Neural cell (in vitro differentiated cells): ENCODE measurements at regions not wholly inside any gene's neighbourhood (a gene's known extent, or its start where the extent isn't known, plus 50 kb on each side); places are given as distances from the start of the nearest gene placed in this dataset.

Experiments
- H2AFZ ChIP-seq: fragments of 200-600, 300-800 bp; sonication (generic), shearing (Covaris generic); 2 replicates; pipeline ENCODE4 v1.6.0; 2014; ENCODE audit warnings: low read depth, mild to moderate bottlenecking, antibody characterized with exemption, low read length, moderate library complexity
- H3F3A ChIP-seq: fragments of 200-600 bp; shearing (Covaris generic); 2 replicates; pipeline ENCODE4 v1.6.1; 2016; ENCODE audit warnings: mild to moderate bottlenecking, moderate library complexity, mixed read lengths, antibody characterized with exemption, low read length; ENCODE audit not compliant: insufficient read depth, poor library complexity, severe bottlenecking
- H3K27ac ChIP-seq: fragments of 200-600, 300-800 bp; sonication (generic), shearing (Covaris generic); 2 replicates; pipeline ENCODE4 v1.5.1; 2014; ENCODE audit warnings: mild to moderate bottlenecking, low read length, moderate library complexity
- H3K27me3 ChIP-seq: fragments of 300-800, 200-600 bp; sonication (generic), shearing (Covaris generic); 2 replicates; pipeline ENCODE4 v1.6.0; 2014; ENCODE audit warnings: mild to moderate bottlenecking, low read depth, low read length, moderate library complexity; ENCODE audit not compliant: insufficient read depth
- H3K36me3 ChIP-seq: fragments of 300-800, 200-600 bp; sonication (generic), shearing (Covaris generic); 2 replicates; pipeline ENCODE4 v1.5.1; 2014; ENCODE audit warnings: mild to moderate bottlenecking, antibody characterized with exemption, low read length, moderate library complexity; ENCODE audit not compliant: insufficient read depth
- H3K4me2 ChIP-seq: fragments of 300-800, 200-600 bp; sonication (generic), shearing (Covaris generic); 2 replicates; pipeline ENCODE4 v1.6.0; 2014; ENCODE audit warnings: mild to moderate bottlenecking, low read length
- H3K4me3 ChIP-seq: fragments of 300-800, 200-600 bp; sonication (generic), shearing (Covaris generic); 2 replicates; pipeline ENCODE4 v1.5.1; 2014; ENCODE audit warnings: mild to moderate bottlenecking, low read length, moderate library complexity
- H3K79me2 ChIP-seq: fragments of 200-600 bp; shearing (Covaris generic); replicated peaks from 2 replicates; pipeline ENCODE4 v1.6.0; 2014; ENCODE audit warnings: mild to moderate bottlenecking, low read length, moderate library complexity; ENCODE audit not compliant: insufficient read depth
- H3K9ac ChIP-seq: fragments of 300-800, 200-600 bp; sonication (generic), shearing (Covaris generic); 2 replicates; pipeline ENCODE4 v1.6.1; 2016; ENCODE audit warnings: mild to moderate bottlenecking, low read length, mixed read lengths
- H3K9me2 ChIP-seq: fragments of 200-600 bp; shearing (Covaris generic); 2 replicates; pipeline ENCODE4 v1.6.1; 2016; ENCODE audit warnings: mild to moderate bottlenecking, low read length, mixed read lengths; ENCODE audit not compliant: insufficient read depth
- H3K9me3 ChIP-seq: fragments of 200-600, 300-800 bp; sonication (generic), shearing (Covaris generic); 2 replicates; pipeline ENCODE4 v1.6.1; 2016; ENCODE audit warnings: mild to moderate bottlenecking, mixed run types, low read length, moderate library complexity, mixed read lengths
- H4K20me1 ChIP-seq: fragments of 200-600 bp; shearing (Covaris generic); 2 replicates; pipeline ENCODE4 v1.6.1; 2016; ENCODE audit warnings: mild to moderate bottlenecking, mixed run types; ENCODE audit not compliant: insufficient read depth
- CTCF ChIP-seq: fragments of 450-650 bp; IDR thresholded peaks from 2 replicates; pipeline ENCODE4 v1.5.1; 2014; ENCODE audit warnings: antibody characterized with exemption, mild to moderate bottlenecking, moderate library complexity; ENCODE audit not compliant: poor library complexity, severe bottlenecking
- EP300 ChIP-seq: fragments of 450-650 bp; conservative IDR thresholded peaks from 2 replicates; pipeline ENCODE4 v1.6.1; 2014; ENCODE audit warnings: antibody characterized with exemption, mild to moderate bottlenecking, moderate library complexity; ENCODE audit not compliant: poor library complexity, severe bottlenecking
- EZH2 ChIP-seq: fragments of 200-600, 300-800 bp; shearing (Covaris generic), sonication (generic); IDR thresholded peaks from 2 replicates; pipeline ENCODE4 v1.6.1; 2014; ENCODE audit warnings: antibody characterized with exemption, low read length, borderline replicate concordance, mild to moderate bottlenecking; ENCODE audit not compliant: insufficient read depth, poor library complexity, severe bottlenecking
- REST ChIP-seq: IDR thresholded peaks from 2 replicates; pipeline ENCODE4 v1.6.1; 2012; ENCODE audit warnings: borderline replicate concordance
- SMC3 ChIP-seq: fragments of 450-650 bp; conservative IDR thresholded peaks from 2 replicates; pipeline ENCODE4 v1.6.1; 2014; ENCODE audit warnings: antibody characterized with exemption, mild to moderate bottlenecking, moderate library complexity; ENCODE audit not compliant: poor library complexity
- TAF1 ChIP-seq: IDR thresholded peaks from 2 replicates; pipeline ENCODE4 v1.6.1; 2012; ENCODE audit warnings: low read depth

GRCh38 chr21:32900814-32901213 is 124.9 kb upstream of the OLIG2 start:
- Histone ChIP-seq H3K4me3 (no peak overlapping the region), H3F3A (no peaks in the 10 kb centered on the region), H3K9me3 (no peaks in the 10 kb centered on the region), H4K20me1 (no peaks in the 10 kb centered on the region), H3K27me3 (no peaks in the 10 kb centered on the region), H3K79me2 (no peaks in the 10 kb centered on the region), H3K36me3 (no peaks in the 10 kb centered on the region), H3K9ac (no peak overlapping the region), H3K4me2 (no peak overlapping the region), H3K27ac (no peak overlapping the region), H3K9me2 (no peaks in the 10 kb centered on the region), H2AFZ (no peak overlapping the region)
- no peak for TF ChIP-seq REST

GRCh38 chr21:32907521-32907920 is 118.2 kb upstream of the OLIG2 start:
- TF ChIP-seq REST (no peak), EP300 (no peak)
- Histone ChIP-seq H3K79me2 (no peaks in the 10 kb centered on the region), H3K4me2 (no peak overlapping the region), H3K4me3 (no peak overlapping the region), H3K9me2 (no peaks in the 10 kb centered on the region), H4K20me1 (no peaks in the 10 kb centered on the region), H3K36me3 (no peaks in the 10 kb centered on the region), H3F3A (no peaks in the 10 kb centered on the region), H3K9ac (no peak overlapping the region), H2AFZ (no peak overlapping the region), H3K27ac (no peak overlapping the region), H3K9me3 (no peaks in the 10 kb centered on the region), H3K27me3 (no peaks in the 10 kb centered on the region)

DNA sequence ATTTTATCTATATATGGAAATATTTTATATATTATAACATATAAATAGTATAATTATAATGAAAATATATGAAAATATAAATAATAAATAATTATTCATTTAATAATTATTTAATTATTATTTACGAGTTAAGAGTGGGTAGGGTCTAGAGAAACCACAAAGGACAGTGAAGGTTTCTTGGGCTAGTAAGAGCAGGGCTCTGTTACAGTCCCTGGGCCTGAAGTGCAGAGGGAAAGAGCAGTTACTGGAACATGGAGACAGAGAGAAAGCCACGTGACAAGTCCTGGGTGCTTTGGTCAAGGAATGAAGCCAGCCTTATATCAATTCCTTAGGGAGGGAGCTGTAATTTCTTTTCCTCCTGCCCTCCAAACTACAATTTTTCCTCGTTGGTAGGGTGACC is 117.2 kb upstream of the OLIG2 start:
- Histone ChIP-seq H3K79me2 (no peaks in the 10 kb centered on the region), H3F3A (no peaks in the 10 kb centered on the region), H4K20me1 (no peaks in the 10 kb centered on the region), H3K9ac (no peak overlapping the region), H3K27me3 (no peaks in the 10 kb centered on the region), H3K27ac (no peak overlapping the region), H3K4me2 (no peak overlapping the region), H3K9me3 (no peaks in the 10 kb centered on the region), H3K36me3 (no peaks in the 10 kb centered on the region), H2AFZ (no peak overlapping the region), H3K9me2 (no peaks in the 10 kb centered on the region), H3K4me3 (no peak overlapping the region)
- no peak for TF ChIP-seq SMC3
- TF ChIP-seq CTCF, result no peak
- TF ChIP-seq EZH2, result no peak
- TF ChIP-seq EP300, result no peak
- no peak for TF ChIP-seq TAF1
